ENCODE measurements at regions not wholly inside any gene's neighbourhood (a gene's known extent, or its start where the extent isn't known, plus 50 kb on each side); places are given as distances from the start of the nearest gene placed in this dataset.

DNA sequence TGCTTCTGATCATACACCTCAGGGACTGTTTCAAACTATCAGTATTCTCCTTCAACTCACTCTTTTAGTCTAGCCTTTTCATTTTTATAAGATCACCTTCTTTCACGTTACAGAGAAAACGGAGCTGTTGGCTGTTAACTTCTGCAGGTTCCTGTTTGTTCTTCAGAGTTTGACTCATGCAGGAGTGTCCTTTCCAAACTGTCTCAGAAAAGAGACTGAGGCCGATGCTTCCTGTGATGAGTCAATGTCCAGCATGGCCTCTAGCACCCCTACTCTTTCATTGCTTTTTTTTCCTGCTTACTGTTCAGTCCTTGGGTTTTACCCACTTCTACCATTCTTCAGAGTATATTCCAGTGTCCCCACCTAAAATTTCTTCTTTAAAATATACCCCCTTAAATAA, 240.8 kb upstream of the RGPD4 start:
- H3K4me3 ChIP-seq (ENCODE audit: low read depth, low read length), result no peak overlapping the region
- TF ChIP-seq CTCF (IDR thresholded peaks at IDR 0.05; ENCODE audit: low read depth, low read length, missing control alignments), result no peak
- no peak for DNase-seq (ENCODE audit: low read depth)
- in situ Hi-C loops (cut with HindIII; ENCODE audit: low sequenced_read_pairs), result no loop called here

- no peak overlapping the region for H3K4me3 ChIP-seq (ENCODE audit: low read depth, low read length)
- in situ Hi-C loops (cut with HindIII; ENCODE audit: low sequenced_read_pairs), result no loop called here
- TF ChIP-seq CTCF (IDR thresholded peaks at IDR 0.05; ENCODE audit: low read depth, low read length, missing control alignments), result no peak
- DNase-seq (ENCODE audit: low read depth), result no peak
Measured at GRCh38 chr2:107588181-107588580, 238.5 kb upstream of the RGPD4 start.

- TF ChIP-seq CTCF (IDR thresholded peaks at IDR 0.05; ENCODE audit: low read depth, low read length, missing control alignments), result no peak
- no peak for DNase-seq (ENCODE audit: low read depth)
- no peak overlapping the region for H3K4me3 ChIP-seq (ENCODE audit: low read depth, low read length)
- in situ Hi-C loops (cut with HindIII; ENCODE audit: low sequenced_read_pairs), result no loop called here
Measured at GRCh38 chr2:107589079-107589491, 237.6 kb upstream of the RGPD4 start.

GRCh38 chr2:107591561-107592279, 235.0 kb upstream of the RGPD4 start:
- H3K4me3 ChIP-seq (ENCODE audit: low read depth, low read length), result no peak overlapping the region
- in situ Hi-C loops (cut with HindIII; ENCODE audit: low sequenced_read_pairs), result no loop called here
- no peak for DNase-seq (ENCODE audit: low read depth)
- TF ChIP-seq CTCF (IDR thresholded peaks at IDR 0.05; ENCODE audit: low read depth, low read length, missing control alignments), result no peak

- no peak for TF ChIP-seq CTCF (IDR thresholded peaks at IDR 0.05; ENCODE audit: low read depth, low read length, missing control alignments)
- in situ Hi-C loops (cut with HindIII; ENCODE audit: low sequenced_read_pairs), result no loop called here
- H3K4me3 ChIP-seq (ENCODE audit: low read depth, low read length), result no peak overlapping the region
- DNase-seq (ENCODE audit: low read depth), result no peak
Measured at GRCh38 chr2:107592280-107592624, 234.4 kb upstream of the RGPD4 start.

- H3K4me3 ChIP-seq (ENCODE audit: low read depth, low read length), result no peak overlapping the region
- in situ Hi-C loops (cut with HindIII; ENCODE audit: low sequenced_read_pairs), result no loop called here
- no peak for DNase-seq (ENCODE audit: low read depth)
- no peak for TF ChIP-seq CTCF (IDR thresholded peaks at IDR 0.05; ENCODE audit: low read depth, low read length, missing control alignments)
Measured at GRCh38 chr2:107595285-107595684, 231.4 kb upstream of the RGPD4 start.

Data from astrocyte of the cerebellum (primary cell).